GM10266 (cell line): ENCODE measurements at regions not wholly inside any gene's neighbourhood (a gene's known extent, or its start where the extent isn't known, plus 50 kb on each side); places are given as distances from the start of the nearest gene placed in this dataset.

Experiments
- DNase-seq: peaks from one replicate; pipeline ENCODE4 v3.0.0; 2012; ENCODE audit errors: extremely low spot score
- CTCF ChIP-seq: IDR thresholded peaks from 2 replicates; pipeline ENCODE4 v1.5.1; 2012; ENCODE audit warnings: mild to moderate bottlenecking, low read depth; ENCODE audit not compliant: control insufficient read depth, insufficient read depth; ENCODE audit errors: missing control alignments

GRCh38 chr4:145988628-145989027 lies 50.0 kb upstream of the ZNF827 start:
- DNase-seq, result no peak

More at GRCh38 chr4:145988628-145989027, 50.0 kb upstream of the ZNF827 start:
- no peak for TF ChIP-seq CTCF
